ENCODE measurements at regions not wholly inside any gene's neighbourhood (a gene's known extent, or its start where the extent isn't known, plus 50 kb on each side); places are given as distances from the start of the nearest gene placed in this dataset.

DNA sequence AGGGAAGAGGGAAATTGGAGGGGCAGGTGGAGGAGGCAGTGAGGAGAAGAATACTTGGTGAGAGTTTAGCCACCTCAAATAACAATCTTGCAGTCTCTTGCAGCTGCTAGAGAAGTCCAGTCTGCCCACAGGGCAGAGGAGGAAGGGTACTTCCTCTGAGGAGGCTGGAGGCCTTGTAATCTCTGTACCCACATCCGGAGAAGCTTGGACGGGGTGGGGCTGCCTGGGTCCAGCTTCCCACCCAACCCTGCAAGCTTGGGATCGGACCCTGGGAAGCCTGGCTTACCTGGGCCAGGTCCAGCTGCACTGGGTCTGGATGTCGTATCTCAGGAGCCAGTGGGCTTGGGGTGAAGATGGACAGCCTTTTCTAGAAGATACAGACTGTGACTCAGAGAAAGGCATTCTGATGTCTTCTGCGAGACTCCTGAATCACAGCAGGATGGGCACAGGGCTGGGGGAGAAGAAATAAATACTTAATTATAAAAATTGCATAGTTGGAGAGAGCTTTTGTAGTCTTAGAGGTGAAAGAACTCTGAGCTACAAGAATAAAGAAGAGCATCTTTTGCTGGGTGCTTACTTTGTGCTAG, 111.8 kb upstream of the JUN start:
- H3K27me3 ChIP-seq (ENCODE audit: insufficient read depth, poor library complexity, severe bottlenecking), result no peaks in the 10 kb centered on the region
- peak overlapping the region; percentile 27 for H3K27ac ChIP-seq (ENCODE audit: poor library complexity, severe bottlenecking)
- no peaks in the 10 kb centered on the region for H3K4me1 ChIP-seq (ENCODE audit: insufficient read depth, poor library complexity, severe bottlenecking)
- H3K9me3 ChIP-seq (ENCODE audit: severe bottlenecking), result no peaks in the 10 kb centered on the region
- no peak overlapping the region for H3K4me3 ChIP-seq (ENCODE audit: severe bottlenecking)
- no peaks in the 10 kb centered on the region for H3K36me3 ChIP-seq (ENCODE audit: low read depth)
- TF ChIP-seq, protein P1, sequence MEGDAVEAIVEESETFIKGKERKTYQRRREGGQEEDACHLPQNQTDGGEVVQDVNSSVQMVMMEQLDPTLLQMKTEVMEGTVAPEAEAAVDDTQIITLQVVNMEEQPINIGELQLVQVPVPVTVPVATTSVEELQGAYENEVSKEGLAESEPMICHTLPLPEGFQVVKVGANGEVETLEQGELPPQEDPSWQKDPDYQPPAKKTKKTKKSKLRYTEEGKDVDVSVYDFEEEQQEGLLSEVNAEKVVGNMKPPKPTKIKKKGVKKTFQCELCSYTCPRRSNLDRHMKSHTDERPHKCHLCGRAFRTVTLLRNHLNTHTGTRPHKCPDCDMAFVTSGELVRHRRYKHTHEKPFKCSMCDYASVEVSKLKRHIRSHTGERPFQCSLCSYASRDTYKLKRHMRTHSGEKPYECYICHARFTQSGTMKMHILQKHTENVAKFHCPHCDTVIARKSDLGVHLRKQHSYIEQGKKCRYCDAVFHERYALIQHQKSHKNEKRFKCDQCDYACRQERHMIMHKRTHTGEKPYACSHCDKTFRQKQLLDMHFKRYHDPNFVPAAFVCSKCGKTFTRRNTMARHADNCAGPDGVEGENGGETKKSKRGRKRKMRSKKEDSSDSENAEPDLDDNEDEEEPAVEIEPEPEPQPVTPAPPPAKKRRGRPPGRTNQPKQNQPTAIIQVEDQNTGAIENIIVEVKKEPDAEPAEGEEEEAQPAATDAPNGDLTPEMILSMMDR (IDR thresholded peaks at IDR 0.05; ENCODE audit: poor library complexity, severe bottlenecking), result no peak
- ATAC-seq (ENCODE audit: low read depth), result peak; percentile 42; the same call in 2 of the 3 replicates
- DNase-seq (ENCODE audit: low spot score), result no peak

- TF ChIP-seq, protein P1 (IDR thresholded peaks at IDR 0.05; ENCODE audit: poor library complexity, severe bottlenecking), result no peak
- DNase-seq (ENCODE audit: low spot score), result no peak
- no peaks in the 10 kb centered on the region for H3K27me3 ChIP-seq (ENCODE audit: insufficient read depth, poor library complexity, severe bottlenecking)
- no peaks in the 10 kb centered on the region for H3K4me1 ChIP-seq (ENCODE audit: insufficient read depth, poor library complexity, severe bottlenecking)
- H3K9me3 ChIP-seq (ENCODE audit: severe bottlenecking), result no peaks in the 10 kb centered on the region
- no peak for ATAC-seq (ENCODE audit: low read depth)
- H3K27ac ChIP-seq (ENCODE audit: poor library complexity, severe bottlenecking), result peak overlapping the region; percentile 27
- no peaks in the 10 kb centered on the region for H3K36me3 ChIP-seq (ENCODE audit: low read depth)
- no peak overlapping the region for H3K4me3 ChIP-seq (ENCODE audit: severe bottlenecking)
Measured at GRCh38 chr1:58896246-58897183, 112.7 kb upstream of the JUN start.

GRCh38 chr1:58898739-58899586, 115.1 kb upstream of the JUN start:
- no peaks in the 10 kb centered on the region for H3K36me3 ChIP-seq (ENCODE audit: low read depth)
- H3K27me3 ChIP-seq (ENCODE audit: insufficient read depth, poor library complexity, severe bottlenecking), result no peaks in the 10 kb centered on the region
- no peaks in the 10 kb centered on the region for H3K9me3 ChIP-seq (ENCODE audit: severe bottlenecking)
- TF ChIP-seq, protein P1 (IDR thresholded peaks at IDR 0.05; ENCODE audit: poor library complexity, severe bottlenecking), result no peak
- ATAC-seq (ENCODE audit: low read depth) (no peak), DNase-seq (ENCODE audit: low spot score) (no peak)
- H3K4me3 ChIP-seq (ENCODE audit: severe bottlenecking), result no peak overlapping the region
- no peak overlapping the region for H3K27ac ChIP-seq (ENCODE audit: poor library complexity, severe bottlenecking)
- no peaks in the 10 kb centered on the region for H3K4me1 ChIP-seq (ENCODE audit: insufficient read depth, poor library complexity, severe bottlenecking)

DNA sequence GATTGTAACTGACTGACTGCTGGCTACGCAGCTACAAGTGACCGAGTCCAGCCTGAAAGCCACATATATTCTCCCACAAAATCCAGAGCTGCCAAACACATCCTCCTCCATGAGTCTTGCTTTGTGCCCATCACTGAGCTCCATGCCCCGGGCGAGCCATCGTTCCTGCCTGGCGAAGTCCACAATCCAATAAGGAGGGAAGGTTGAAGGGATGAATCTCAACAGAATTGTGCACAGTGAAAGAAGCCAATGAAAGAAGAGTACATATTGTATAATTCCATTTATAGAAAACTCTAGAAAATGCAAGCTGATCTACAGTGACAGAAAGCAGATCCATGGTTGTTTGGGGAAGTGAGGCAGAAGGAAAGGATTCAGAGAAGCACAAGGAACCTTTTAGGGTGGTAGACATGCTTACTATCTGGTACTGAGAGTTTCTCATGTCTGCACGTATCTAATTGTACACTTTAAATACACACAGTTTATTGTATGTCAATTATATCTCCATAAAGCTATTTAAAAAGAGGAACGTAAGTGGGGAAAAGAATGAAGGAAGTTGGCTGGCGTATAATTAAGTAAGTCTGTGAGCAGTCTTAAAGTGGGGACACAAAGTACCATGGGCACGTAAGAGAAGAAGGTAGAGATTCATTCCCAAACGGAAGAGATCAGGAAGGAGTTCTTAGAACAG, 115.9 kb upstream of the JUN start:
- ATAC-seq (ENCODE audit: low read depth) (no peak), DNase-seq (ENCODE audit: low spot score) (no peak)
- Histone ChIP-seq H3K27me3 (ENCODE audit: insufficient read depth, poor library complexity, severe bottlenecking) (no peaks in the 10 kb centered on the region), H3K4me3 (ENCODE audit: severe bottlenecking) (no peak overlapping the region), H3K9me3 (ENCODE audit: severe bottlenecking) (no peaks in the 10 kb centered on the region), H3K27ac (ENCODE audit: poor library complexity, severe bottlenecking) (no peak overlapping the region), H3K36me3 (ENCODE audit: low read depth) (no peaks in the 10 kb centered on the region), H3K4me1 (ENCODE audit: insufficient read depth, poor library complexity, severe bottlenecking) (peaks cover 4% of the 10 kb centered on the region)
- TF ChIP-seq, protein P1 (IDR thresholded peaks at IDR 0.05; ENCODE audit: poor library complexity, severe bottlenecking), result no peak
